ENCODE measurements at regions not wholly inside any gene's neighbourhood (a gene's known extent, or its start where the extent isn't known, plus 50 kb on each side); places are given as distances from the start of the nearest gene placed in this dataset.

GRCh38 chr9:8262625-8263622 lies 463.3 kb upstream of the DMAC1 start:
- no peaks in the 10 kb centered on the region for H3K36me3 Mint-ChIP-seq
- H3K4me1 Mint-ChIP-seq (ENCODE audit: unreplicated experiment) = peaks cover 23% of the 10 kb centered on the region
- TF ChIP-seq, protein P1, sequence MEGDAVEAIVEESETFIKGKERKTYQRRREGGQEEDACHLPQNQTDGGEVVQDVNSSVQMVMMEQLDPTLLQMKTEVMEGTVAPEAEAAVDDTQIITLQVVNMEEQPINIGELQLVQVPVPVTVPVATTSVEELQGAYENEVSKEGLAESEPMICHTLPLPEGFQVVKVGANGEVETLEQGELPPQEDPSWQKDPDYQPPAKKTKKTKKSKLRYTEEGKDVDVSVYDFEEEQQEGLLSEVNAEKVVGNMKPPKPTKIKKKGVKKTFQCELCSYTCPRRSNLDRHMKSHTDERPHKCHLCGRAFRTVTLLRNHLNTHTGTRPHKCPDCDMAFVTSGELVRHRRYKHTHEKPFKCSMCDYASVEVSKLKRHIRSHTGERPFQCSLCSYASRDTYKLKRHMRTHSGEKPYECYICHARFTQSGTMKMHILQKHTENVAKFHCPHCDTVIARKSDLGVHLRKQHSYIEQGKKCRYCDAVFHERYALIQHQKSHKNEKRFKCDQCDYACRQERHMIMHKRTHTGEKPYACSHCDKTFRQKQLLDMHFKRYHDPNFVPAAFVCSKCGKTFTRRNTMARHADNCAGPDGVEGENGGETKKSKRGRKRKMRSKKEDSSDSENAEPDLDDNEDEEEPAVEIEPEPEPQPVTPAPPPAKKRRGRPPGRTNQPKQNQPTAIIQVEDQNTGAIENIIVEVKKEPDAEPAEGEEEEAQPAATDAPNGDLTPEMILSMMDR (conservative IDR thresholded peaks at IDR 0.05) = no peak
- no peak for DNase-seq (ENCODE audit: extremely low spot score, unreplicated experiment)
- H3K9me3 Mint-ChIP-seq = no peaks in the 10 kb centered on the region
- no peak overlapping the region for H3K4me3 Mint-ChIP-seq
- no peak overlapping the region for H3K27ac Mint-ChIP-seq
- no peaks in the 10 kb centered on the region for H3K27me3 Mint-ChIP-seq

- H3K27me3 Mint-ChIP-seq = no peaks in the 10 kb centered on the region
- no peak for DNase-seq (ENCODE audit: extremely low spot score, unreplicated experiment)
- TF ChIP-seq, protein P1 (conservative IDR thresholded peaks at IDR 0.05) = no peak
- no peak overlapping the region for H3K4me3 Mint-ChIP-seq
- H3K4me1 Mint-ChIP-seq (ENCODE audit: unreplicated experiment) = peaks cover 19% of the 10 kb centered on the region
- H3K27ac Mint-ChIP-seq = no peak overlapping the region
- no peaks in the 10 kb centered on the region for H3K9me3 Mint-ChIP-seq
- no peaks in the 10 kb centered on the region for H3K36me3 Mint-ChIP-seq
Measured at GRCh38 chr9:8261737-8262136, 462.2 kb upstream of the DMAC1 start.

DNA sequence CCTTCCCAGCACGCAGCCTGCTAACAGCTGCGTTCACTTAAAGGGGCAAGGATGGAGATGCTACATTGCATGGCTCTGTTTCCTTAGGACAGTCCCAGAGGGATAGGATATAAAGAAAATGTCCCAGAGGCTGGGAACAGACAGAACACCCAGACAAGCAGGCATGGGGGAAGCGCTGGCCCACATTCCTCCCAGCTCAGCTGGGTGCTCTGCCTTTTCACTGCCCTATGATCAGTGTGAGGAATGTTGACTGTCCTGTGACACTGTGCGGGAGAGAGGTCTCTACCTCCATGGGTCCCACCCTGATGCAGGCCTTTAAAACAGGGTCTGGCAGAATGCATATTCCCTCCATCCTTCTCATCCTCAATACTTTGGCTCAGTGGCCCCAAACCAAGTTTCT lies 459.4 kb upstream of the DMAC1 start:
- Mint-ChIP-seq H3K27ac (no peak overlapping the region), H3K4me3 (no peak overlapping the region), H3K27me3 (no peaks in the 10 kb centered on the region), H3K9me3 (no peaks in the 10 kb centered on the region), H3K36me3 (no peaks in the 10 kb centered on the region), H3K4me1 (ENCODE audit: unreplicated experiment) (peaks cover 19% of the 10 kb centered on the region)
- TF ChIP-seq, protein P1 (conservative IDR thresholded peaks at IDR 0.05) = no peak
- no peak for DNase-seq (ENCODE audit: extremely low spot score, unreplicated experiment)

DNA sequence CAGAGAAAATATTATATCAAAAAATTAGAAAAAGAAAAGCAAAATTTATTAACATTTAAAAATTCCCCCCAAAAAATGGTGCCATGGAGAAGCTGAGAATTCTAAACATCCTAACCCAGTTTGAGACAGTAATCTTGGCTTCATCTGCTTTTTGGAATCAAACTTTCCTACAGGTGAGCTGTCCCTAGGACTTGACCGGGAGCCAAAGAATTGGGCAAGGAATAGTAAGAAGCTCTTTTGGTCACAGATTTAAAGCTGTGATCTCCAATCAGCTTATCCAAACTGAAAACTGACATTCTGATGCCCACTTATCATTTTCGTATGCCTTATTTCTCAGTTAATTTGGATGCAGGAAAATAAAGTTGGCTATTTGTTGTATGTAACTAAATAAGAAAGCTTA lies 457.3 kb upstream of the DMAC1 start:
- Mint-ChIP-seq H3K27ac (no peak overlapping the region), H3K4me3 (no peak overlapping the region), H3K27me3 (no peaks in the 10 kb centered on the region), H3K4me1 (ENCODE audit: unreplicated experiment) (peaks cover 8% of the 10 kb centered on the region), H3K9me3 (no peaks in the 10 kb centered on the region), H3K36me3 (no peaks in the 10 kb centered on the region)
- TF ChIP-seq, protein P1 (conservative IDR thresholded peaks at IDR 0.05) = no peak
- no peak for DNase-seq (ENCODE audit: extremely low spot score, unreplicated experiment)

DNA sequence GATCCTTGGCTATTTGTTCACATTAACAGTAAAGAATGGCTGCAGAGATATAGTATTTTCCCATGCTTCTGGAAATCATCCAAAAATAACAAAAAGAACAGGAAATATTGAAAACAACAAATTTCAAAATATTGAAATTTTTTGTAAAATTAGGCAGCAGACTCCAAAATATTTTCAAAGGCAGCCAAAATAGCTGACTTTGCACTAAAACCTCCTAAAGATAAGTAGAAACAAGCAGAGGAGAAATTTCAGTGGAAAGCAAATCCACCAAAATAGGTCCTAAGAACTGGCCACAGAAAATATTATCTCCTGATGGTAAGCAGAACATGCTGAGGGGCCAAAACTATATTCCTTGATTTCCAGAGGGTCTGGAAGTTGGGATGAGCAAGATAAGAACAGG lies 456.3 kb upstream of the DMAC1 start:
- TF ChIP-seq, protein P1 (conservative IDR thresholded peaks at IDR 0.05) = no peak
- Mint-ChIP-seq H3K27me3 (no peaks in the 10 kb centered on the region), H3K27ac (no peak overlapping the region), H3K9me3 (no peaks in the 10 kb centered on the region), H3K4me1 (ENCODE audit: unreplicated experiment) (peaks cover 6% of the 10 kb centered on the region), H3K4me3 (no peak overlapping the region), H3K36me3 (no peaks in the 10 kb centered on the region)
- no peak for DNase-seq (ENCODE audit: extremely low spot score, unreplicated experiment)

Measured in type B pancreatic cell (in vitro differentiated cells).